GM13976 (cell line): ENCODE measurements at regions not wholly inside any gene's neighbourhood (a gene's known extent, or its start where the extent isn't known, plus 50 kb on each side); places are given as distances from the start of the nearest gene placed in this dataset.

ENCODE experiments used
- DNase-seq: peaks from one replicate; pipeline ENCODE4 v3.0.0; 2012; ENCODE audit warnings: low spot score
- in situ Hi-C: fragments of 300-500 bp; cut with MboI; formaldehyde crosslinking; loops from one replicate; pipeline ENCODE4 v1.12.0; 2022; ENCODE audit warnings: low sequenced_read_pairs, mixed read lengths, inconsistent platforms; ENCODE audit not compliant: unreplicated experiment
- TF ChIP-seq, protein P1 (sequence below): IDR thresholded peaks from 2 replicates; pipeline ENCODE4 v1.5.1; 2012; ENCODE audit warnings: borderline replicate concordance, mild to moderate bottlenecking; ENCODE audit not compliant: insufficient read depth; ENCODE audit errors: extremely low read depth, missing control alignments, control extremely low read depth

DNA sequence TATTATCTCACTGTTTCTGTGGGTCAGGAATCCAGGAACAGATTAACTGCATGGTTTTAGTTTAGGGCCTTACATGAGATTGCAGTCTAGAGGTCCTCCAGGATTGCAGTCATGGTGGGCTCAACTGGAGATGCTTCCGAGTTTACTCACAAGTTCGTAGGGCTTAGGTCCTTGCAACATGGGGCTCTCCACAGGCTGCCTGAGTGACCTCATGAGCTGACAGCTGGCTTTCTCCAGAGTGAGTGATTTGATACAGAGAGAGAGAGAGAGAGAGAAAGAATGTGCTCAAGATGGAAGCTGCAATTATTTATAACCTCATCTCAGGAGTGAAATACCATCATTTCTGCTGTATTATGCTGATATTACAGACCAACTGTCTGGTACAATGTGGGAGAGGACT, 168.9 kb downstream of the GPAT3 start:
- DNase-seq: no peak
- in situ Hi-C loops: no loop called here

GRCh38 chr4:83703752-83704151, 167.8 kb downstream of the GPAT3 start:
- in situ Hi-C loops: no loop called here
- TF ChIP-seq, protein P1, sequence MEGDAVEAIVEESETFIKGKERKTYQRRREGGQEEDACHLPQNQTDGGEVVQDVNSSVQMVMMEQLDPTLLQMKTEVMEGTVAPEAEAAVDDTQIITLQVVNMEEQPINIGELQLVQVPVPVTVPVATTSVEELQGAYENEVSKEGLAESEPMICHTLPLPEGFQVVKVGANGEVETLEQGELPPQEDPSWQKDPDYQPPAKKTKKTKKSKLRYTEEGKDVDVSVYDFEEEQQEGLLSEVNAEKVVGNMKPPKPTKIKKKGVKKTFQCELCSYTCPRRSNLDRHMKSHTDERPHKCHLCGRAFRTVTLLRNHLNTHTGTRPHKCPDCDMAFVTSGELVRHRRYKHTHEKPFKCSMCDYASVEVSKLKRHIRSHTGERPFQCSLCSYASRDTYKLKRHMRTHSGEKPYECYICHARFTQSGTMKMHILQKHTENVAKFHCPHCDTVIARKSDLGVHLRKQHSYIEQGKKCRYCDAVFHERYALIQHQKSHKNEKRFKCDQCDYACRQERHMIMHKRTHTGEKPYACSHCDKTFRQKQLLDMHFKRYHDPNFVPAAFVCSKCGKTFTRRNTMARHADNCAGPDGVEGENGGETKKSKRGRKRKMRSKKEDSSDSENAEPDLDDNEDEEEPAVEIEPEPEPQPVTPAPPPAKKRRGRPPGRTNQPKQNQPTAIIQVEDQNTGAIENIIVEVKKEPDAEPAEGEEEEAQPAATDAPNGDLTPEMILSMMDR: no peak
- DNase-seq: no peak

More for the DNA sequence above, 168.9 kb downstream of the GPAT3 start:
- TF ChIP-seq, protein P1: no peak

GRCh38 chr4:83701041-83701440, 165.1 kb downstream of the GPAT3 start:
- TF ChIP-seq, protein P1: no peak
- no peak for DNase-seq
- in situ Hi-C loops: no loop called here

GRCh38 chr4:83699358-83699757, 163.4 kb downstream of the GPAT3 start:
- no peak for DNase-seq
- TF ChIP-seq, protein P1: no peak
- in situ Hi-C loops: no loop called here

- in situ Hi-C loops: no loop called here
- DNase-seq: no peak
- TF ChIP-seq, protein P1: no peak
These were observed 156.1 kb downstream of the GPAT3 start for GRCh38 chr4:83692028-83692427.

GRCh38 chr4:83686166-83686565, 150.3 kb downstream of the GPAT3 start:
- no peak for DNase-seq
- TF ChIP-seq, protein P1: no peak
- in situ Hi-C loops: no loop called here

- TF ChIP-seq, protein P1: no peak
- in situ Hi-C loops: no loop called here
- DNase-seq: no peak
These were observed 143.8 kb downstream of the GPAT3 start for GRCh38 chr4:83679692-83680091.
